ENCODE measurements at regions not wholly inside any gene's neighbourhood (a gene's known extent, or its start where the extent isn't known, plus 50 kb on each side); places are given as distances from the start of the nearest gene placed in this dataset.

- Histone ChIP-seq H3K27ac (no peak overlapping the region), H3K36me3 (no peaks in the 10 kb centered on the region), H3K27me3 (replicated peaks; ENCODE audit: insufficient read depth) (no peaks in the 10 kb centered on the region), H3K9me3 (no peaks in the 10 kb centered on the region), H3K4me1 (replicated peaks) (no peaks in the 10 kb centered on the region), H3K4me3 (no peak overlapping the region)
- no peak for DNase-seq (ENCODE audit: low spot score)
- WGBS: 54% methylated on average over 5 of the region's 5 CpGs
- intact Hi-C loops (cut with DNase I): no loop called here
- no peak for TF ChIP-seq POLR2A (IDR thresholded peaks at IDR 0.05)
- TF ChIP-seq CTCF (IDR thresholded peaks at IDR 0.05): no peak
Measured at GRCh38 chr12:60168441-60168840, 572.6 kb downstream of the SLC16A7 start.

GRCh38 chr12:60169904-60170303 lies 574.1 kb downstream of the SLC16A7 start:
- Histone ChIP-seq H3K9me3 (no peaks in the 10 kb centered on the region), H3K36me3 (no peaks in the 10 kb centered on the region), H3K27me3 (replicated peaks; ENCODE audit: insufficient read depth) (no peaks in the 10 kb centered on the region), H3K4me1 (replicated peaks) (no peaks in the 10 kb centered on the region), H3K4me3 (no peak overlapping the region), H3K27ac (no peak overlapping the region)
- 95% methylated on average over 5 of the region's 5 CpGs for WGBS
- intact Hi-C loops (cut with DNase I): no loop called here
- TF ChIP-seq CTCF (IDR thresholded peaks at IDR 0.05) (no peak), POLR2A (IDR thresholded peaks at IDR 0.05) (no peak), POLR2AphosphoS5 (IDR thresholded peaks at IDR 0.05) (no peak)
- no peak for DNase-seq (ENCODE audit: low spot score)

GRCh38 chr12:60172266-60173211 lies 576.7 kb downstream of the SLC16A7 start:
- Histone ChIP-seq H3K27me3 (replicated peaks; ENCODE audit: insufficient read depth) (no peaks in the 10 kb centered on the region), H3K4me1 (replicated peaks) (no peaks in the 10 kb centered on the region), H3K9me3 (no peaks in the 10 kb centered on the region), H3K36me3 (no peaks in the 10 kb centered on the region), H3K27ac (no peak overlapping the region), H3K4me3 (no peak overlapping the region)
- intact Hi-C loops (cut with DNase I): no loop called here
- no peak for TF ChIP-seq POLR2A (IDR thresholded peaks at IDR 0.05)
- TF ChIP-seq CTCF (IDR thresholded peaks at IDR 0.05): no peak
- TF ChIP-seq POLR2AphosphoS5 (IDR thresholded peaks at IDR 0.05): no peak
- no peak for DNase-seq (ENCODE audit: low spot score)
- 30% methylated on average over 8 of the region's 8 CpGs for WGBS

GRCh38 chr12:60173224-60174170 lies 577.7 kb downstream of the SLC16A7 start:
- Histone ChIP-seq H3K4me3 (no peak overlapping the region), H3K9me3 (no peaks in the 10 kb centered on the region), H3K27me3 (replicated peaks; ENCODE audit: insufficient read depth) (no peaks in the 10 kb centered on the region), H3K27ac (no peak overlapping the region), H3K36me3 (no peaks in the 10 kb centered on the region), H3K4me1 (replicated peaks) (no peaks in the 10 kb centered on the region)
- intact Hi-C loops (cut with DNase I): no loop called here
- TF ChIP-seq POLR2AphosphoS5 (IDR thresholded peaks at IDR 0.05): no peak
- TF ChIP-seq CTCF (IDR thresholded peaks at IDR 0.05): no peak
- 86% methylated on average over 9 of the region's 9 CpGs for WGBS
- no peak for DNase-seq (ENCODE audit: low spot score)

All from prostate gland (tissue), 2 donors.